GM23338 (cell line): ENCODE measurements at regions not wholly inside any gene's neighbourhood (a gene's known extent, or its start where the extent isn't known, plus 50 kb on each side); places are given as distances from the start of the nearest gene placed in this dataset.

Source experiments
- ATAC-seq: fragments of 200-7000 bp; cut with Tn5 transposase; 3 replicates; pipeline ENCODE4 v1.9.1; 2020
- DNase-seq: peaks from one replicate; pipeline ENCODE4 v3.0.0-alpha.2; 2015; ENCODE audit warnings: low spot score
- H2AFZ ChIP-seq: fragments of 200-600 bp; sonication (generic); 2 replicates; pipeline ENCODE4 v1.8.0; 2016; ENCODE audit warnings: antibody characterized with exemption, mild to moderate bottlenecking, moderate library complexity
- H3F3A ChIP-seq: fragments of 200-600 bp; sonication (generic); replicated peaks from 2 replicates; pipeline ENCODE4 v1.8.0; 2017; ENCODE audit warnings: antibody characterized with exemption, mixed run types, low read depth
- H3K27ac ChIP-seq: fragments of 200-600 bp; sonication (generic); 2 replicates; pipeline ENCODE4 v1.6.1; 2016; ENCODE audit warnings: low read depth
- H3K27me3 ChIP-seq: fragments of 200-600 bp; sonication (generic); 2 replicates; pipeline ENCODE4 v1.8.0; 2016; ENCODE audit warnings: mild to moderate bottlenecking, mixed run types, moderate library complexity; ENCODE audit not compliant: insufficient read depth
- H3K36me3 ChIP-seq: fragments of 200-600 bp; sonication (generic); 2 replicates; pipeline ENCODE4 v1.8.0; 2016; ENCODE audit warnings: mild to moderate bottlenecking; ENCODE audit not compliant: insufficient read depth
- H3K4me1 ChIP-seq: fragments of 200-600 bp; sonication (generic); 2 replicates; pipeline ENCODE4 v1.8.0; 2016; ENCODE audit warnings: mild to moderate bottlenecking, moderate library complexity; ENCODE audit not compliant: insufficient read depth
- H3K4me2 ChIP-seq: fragments of 200-600 bp; sonication (generic); 2 replicates; pipeline ENCODE4 v1.7.1; 2017; ENCODE audit warnings: mixed run types
- H3K4me3 ChIP-seq: fragments of 200-600 bp; sonication (generic); 2 replicates; pipeline ENCODE4 v1.6.1; 2016; ENCODE audit warnings: mixed run types
- H3K79me2 ChIP-seq: fragments of 200-600 bp; sonication (generic); replicated peaks from 2 replicates; pipeline ENCODE4 v1.8.0; 2017; ENCODE audit warnings: mild to moderate bottlenecking; ENCODE audit not compliant: insufficient read depth
- H3K9me2 ChIP-seq: fragments of 200-600 bp; sonication (generic); 2 replicates; pipeline ENCODE4 v1.8.0; 2017; ENCODE audit not compliant: insufficient read depth
- H4K20me1 ChIP-seq: fragments of 200-600 bp; sonication (generic); replicated peaks from 2 replicates; pipeline ENCODE4 v1.8.0; 2017; ENCODE audit warnings: mild to moderate bottlenecking; ENCODE audit not compliant: insufficient read depth
- H3K27ac Mint-ChIP-seq: 2 replicates; pipeline ENCODE4 v1.8.0; 2020; ENCODE audit warnings: inconsistent platforms, mild to moderate bottlenecking, moderate library complexity, mixed read lengths
- H3K27me3 Mint-ChIP-seq: 3 replicates; pipeline ENCODE4 v1.8.0; 2022; ENCODE audit warnings: low read depth, mild to moderate bottlenecking, moderate library complexity, mixed read lengths, inconsistent platforms; ENCODE audit not compliant: insufficient read depth, poor library complexity
- H3K36me3 Mint-ChIP-seq: 3 replicates; pipeline ENCODE4 v1.8.0; 2021; ENCODE audit warnings: low read depth, mild to moderate bottlenecking, inconsistent platforms, moderate library complexity, mixed read lengths
- H3K4me1 Mint-ChIP-seq: 3 replicates; pipeline ENCODE4 v1.8.0; 2020; ENCODE audit warnings: mild to moderate bottlenecking, inconsistent platforms, mixed read lengths
- H3K4me3 Mint-ChIP-seq: 3 replicates; pipeline ENCODE4 v1.8.0; 2021; ENCODE audit warnings: moderate library complexity, mild to moderate bottlenecking, inconsistent platforms, mixed read lengths
- H3K9me3 Mint-ChIP-seq: 3 replicates; pipeline ENCODE4 v1.8.0; 2020; ENCODE audit warnings: moderate library complexity, mild to moderate bottlenecking, inconsistent platforms, mixed read lengths
- CREB1 ChIP-seq: fragments of 250-450 bp; sonication (Bioruptor Pico); IDR thresholded peaks from 2 replicates; pipeline ENCODE4 v1.5.0; 2020; ENCODE audit warnings: low read depth, mild to moderate bottlenecking, moderate library complexity
- JUNB ChIP-seq: IDR thresholded peaks from one replicate; pipeline ENCODE4 v1.6.1; 2016; ENCODE audit warnings: antibody characterized with exemption; ENCODE audit not compliant: unreplicated experiment
- NANOG ChIP-seq: IDR thresholded peaks from 2 replicates; pipeline ENCODE4 v1.6.1; 2016; ENCODE audit warnings: antibody characterized with exemption, borderline replicate concordance
- ZNF114 ChIP-seq: fragments of 250-450 bp; sonication (Bioruptor Pico); IDR thresholded peaks from 2 replicates; pipeline ENCODE4 v1.5.0; 2020; ENCODE audit warnings: mild to moderate bottlenecking, moderate library complexity
- ZNF462 ChIP-seq: fragments of 250-450 bp; sonication (Bioruptor Pico); IDR thresholded peaks from 2 replicates; pipeline ENCODE4 v1.5.0; 2020; ENCODE audit warnings: mild to moderate bottlenecking, moderate library complexity

GRCh38 chr7:50953303-50953702 is 170.6 kb upstream of the GRB10 start (continued):
- no peak for TF ChIP-seq ZNF462 (CRISPR knock-in tag)

GRCh38 chr7:50952544-50952943 is 169.8 kb upstream of the GRB10 start:
- peaks cover 4% of the 10 kb centered on the region; the same call in 1 of the 2 replicates for H4K20me1 ChIP-seq
- H3K27ac Mint-ChIP-seq = no peak overlapping the region
- H3K4me3 ChIP-seq = no peak overlapping the region
- DNase-seq = no peak
- H3K9me3 Mint-ChIP-seq = peaks cover 36% of the 10 kb centered on the region
- H3K4me1 ChIP-seq = peaks cover 6% of the 10 kb centered on the region; the same call in 1 of the 2 replicates
- H3K79me2 ChIP-seq = no peaks in the 10 kb centered on the region
- no peaks in the 10 kb centered on the region for H3K36me3 ChIP-seq
- peaks cover 17% of the 10 kb centered on the region for H3K36me3 Mint-ChIP-seq
- no peaks in the 10 kb centered on the region for H3F3A ChIP-seq
- TF ChIP-seq NANOG (no peak), ZNF114 (CRISPR knock-in tag) (no peak), JUNB (no peak), CREB1 (no peak)
- H3K27ac ChIP-seq = no peak overlapping the region
- H2AFZ ChIP-seq = no peak overlapping the region
- H3K27me3 ChIP-seq = peaks cover 51% of the 10 kb centered on the region
- peaks cover 12% of the 10 kb centered on the region for H3K4me1 Mint-ChIP-seq
- H3K4me2 ChIP-seq = no peak overlapping the region
- peaks cover 15% of the 10 kb centered on the region for H3K9me2 ChIP-seq
- H3K27me3 Mint-ChIP-seq = peaks cover 53% of the 10 kb centered on the region
- no peak overlapping the region for H3K4me3 Mint-ChIP-seq
- no peak for ATAC-seq

- peaks cover 16% of the 10 kb centered on the region for H3K36me3 Mint-ChIP-seq
- no peak overlapping the region for H3K4me3 Mint-ChIP-seq
- H3K4me3 ChIP-seq = no peak overlapping the region
- no peaks in the 10 kb centered on the region for H3K79me2 ChIP-seq
- no peak overlapping the region for H3K27ac ChIP-seq
- DNase-seq = no peak
- H3K27me3 Mint-ChIP-seq = peaks cover 49% of the 10 kb centered on the region
- H3K36me3 ChIP-seq = no peaks in the 10 kb centered on the region
- H3K4me1 Mint-ChIP-seq = peaks cover 8% of the 10 kb centered on the region
- no peak overlapping the region for H3K4me2 ChIP-seq
- no peak overlapping the region for H2AFZ ChIP-seq
- no peaks in the 10 kb centered on the region for H3F3A ChIP-seq
- H3K4me1 ChIP-seq = peaks cover 1% of the 10 kb centered on the region; the same call in 1 of the 2 replicates
- peaks cover 34% of the 10 kb centered on the region for H3K9me3 Mint-ChIP-seq
- no peak overlapping the region for H3K27ac Mint-ChIP-seq
- no peak for ATAC-seq
- H4K20me1 ChIP-seq = peaks cover under 1% of the 10 kb centered on the region; the same call in 1 of the 2 replicates
- peaks cover 47% of the 10 kb centered on the region for H3K27me3 ChIP-seq
- H3K9me2 ChIP-seq = peaks cover 14% of the 10 kb centered on the region
- TF ChIP-seq JUNB = no peak
These were observed 169.4 kb upstream of the GRB10 start for GRCh38 chr7:50952120-50952519.
